ENCODE measurements at regions not wholly inside any gene's neighbourhood (a gene's known extent, or its start where the extent isn't known, plus 50 kb on each side); places are given as distances from the start of the nearest gene placed in this dataset.

GRCh38 chr2:145015561-145015960 is 495.6 kb upstream of the ZEB2 start:
- DNase-seq (ENCODE audit: low read depth) (no peak), FAIRE-seq (no peak)
- TF ChIP-seq CTCF (IDR thresholded peaks at IDR 0.05; ENCODE audit: insufficient read depth, low read length, severe bottlenecking): no peak
- H3K4me3 ChIP-seq (ENCODE audit: low read depth, low read length): no peak overlapping the region
- H3K36me3 ChIP-seq (ENCODE audit: control insufficient read depth, insufficient read depth, low read length): no peaks in the 10 kb centered on the region
- H3K27me3 ChIP-seq (ENCODE audit: control insufficient read depth, insufficient read depth, low read length): no peaks in the 10 kb centered on the region

- H3K4me3 ChIP-seq (ENCODE audit: low read depth, low read length): no peak overlapping the region
- no peaks in the 10 kb centered on the region for H3K27me3 ChIP-seq (ENCODE audit: control insufficient read depth, insufficient read depth, low read length)
- no peak for DNase-seq (ENCODE audit: low read depth)
- FAIRE-seq: no peak
- TF ChIP-seq CTCF (IDR thresholded peaks at IDR 0.05; ENCODE audit: insufficient read depth, low read length, severe bottlenecking): no peak
- no peaks in the 10 kb centered on the region for H3K36me3 ChIP-seq (ENCODE audit: control insufficient read depth, insufficient read depth, low read length)
These were observed 492.9 kb upstream of the ZEB2 start for GRCh38 chr2:145012806-145013205.

- no peak for FAIRE-seq
These were observed 492.3 kb upstream of the ZEB2 start for GRCh38 chr2:145012214-145012670.

GRCh38 chr2:145010635-145011034 is 490.7 kb upstream of the ZEB2 start:
- Histone ChIP-seq H3K4me3 (ENCODE audit: low read depth, low read length) (no peak overlapping the region), H3K36me3 (ENCODE audit: control insufficient read depth, insufficient read depth, low read length) (no peaks in the 10 kb centered on the region), H3K27me3 (ENCODE audit: control insufficient read depth, insufficient read depth, low read length) (no peaks in the 10 kb centered on the region)
- DNase-seq (ENCODE audit: low read depth) (no peak), FAIRE-seq (no peak)
- TF ChIP-seq CTCF (IDR thresholded peaks at IDR 0.05; ENCODE audit: insufficient read depth, low read length, severe bottlenecking): no peak

More at GRCh38 chr2:145012214-145012670, 492.3 kb upstream of the ZEB2 start:
- H3K27me3 ChIP-seq (ENCODE audit: control insufficient read depth, insufficient read depth, low read length): no peaks in the 10 kb centered on the region
- no peaks in the 10 kb centered on the region for H3K36me3 ChIP-seq (ENCODE audit: control insufficient read depth, insufficient read depth, low read length)
- peak; percentile 33 for DNase-seq (ENCODE audit: low read depth)
- TF ChIP-seq CTCF (IDR thresholded peaks at IDR 0.05; ENCODE audit: insufficient read depth, low read length, severe bottlenecking): no peak
- H3K4me3 ChIP-seq (ENCODE audit: low read depth, low read length): no peak overlapping the region

GRCh38 chr2:145007960-145008263 is 488.0 kb upstream of the ZEB2 start:
- TF ChIP-seq CTCF (IDR thresholded peaks at IDR 0.05; ENCODE audit: insufficient read depth, low read length, severe bottlenecking): no peak
- Histone ChIP-seq H3K27me3 (ENCODE audit: control insufficient read depth, insufficient read depth, low read length) (no peaks in the 10 kb centered on the region), H3K4me3 (ENCODE audit: low read depth, low read length) (no peak overlapping the region), H3K36me3 (ENCODE audit: control insufficient read depth, insufficient read depth, low read length) (no peaks in the 10 kb centered on the region)
- FAIRE-seq (no peak), DNase-seq (ENCODE audit: low read depth) (no peak)

Measured in bronchial epithelial cell (primary cell).